Keratinocyte (primary cell): ENCODE measurements at regions not wholly inside any gene's neighbourhood (a gene's known extent, or its start where the extent isn't known, plus 50 kb on each side); places are given as distances from the start of the nearest gene placed in this dataset.

Experiments
- DNase-seq: peaks from one replicate; pipeline ENCODE4 v3.0.0-alpha.2; 2011; ENCODE audit warnings: low read depth, missing footprints, low spot score
- FAIRE-seq: peaks from 2 replicates; lab custom pipeline; 2011; peaks lifted over from hg19 to GRCh38; lab: Jason Lieb, UNC
- H2AFZ ChIP-seq: 2 replicates; pipeline ENCODE4 v1.6.0; 2012; ENCODE audit warnings: low read length, control low read depth, inconsistent platforms; ENCODE audit not compliant: control insufficient read depth
- H3K27ac ChIP-seq: 2 replicates; pipeline ENCODE4 v1.5.1; 2011; ENCODE audit warnings: low read length; ENCODE audit not compliant: control insufficient read depth, insufficient read depth
- H3K27me3 ChIP-seq: 3 replicates; pipeline ENCODE4 v1.6.0; 2011; ENCODE audit warnings: low read length; ENCODE audit not compliant: control insufficient read depth, insufficient read depth; ENCODE audit errors: extremely low read depth
- H3K36me3 ChIP-seq, 2 experiments: 2 replicates in 1 of 2; 3 replicates in 1 of 2; pipeline ENCODE4 v1.5.1; 2011; ENCODE audit warnings: low read length in 2 of 2, mild to moderate bottlenecking in 1 of 2; ENCODE audit not compliant: control insufficient read depth in 2 of 2, insufficient read depth in 2 of 2; ENCODE audit errors: extremely low read depth in 1 of 2
- H3K4me1 ChIP-seq: 3 replicates; pipeline ENCODE4 v1.5.1; 2011; ENCODE audit warnings: low read length; ENCODE audit not compliant: control insufficient read depth, insufficient read depth; ENCODE audit errors: extremely low read depth
- H3K4me2 ChIP-seq: 3 replicates; pipeline ENCODE4 v1.6.0; 2011; ENCODE audit warnings: low read depth, low read length; ENCODE audit not compliant: control insufficient read depth, insufficient read depth; ENCODE audit errors: extremely low read depth
- H3K4me3 ChIP-seq, 3 experiments: fragments of 200-600 bp in 1 of 3; sonication (generic) in 1 of 3; 2 replicates in 2 of 3; 3 replicates in 1 of 3; pipeline ENCODE4 v1.5.1; 2011 to 2016; ENCODE audit warnings: low read length in 3 of 3, mild to moderate bottlenecking in 3 of 3, control low read depth in 2 of 3, inconsistent platforms in 1 of 3, low read depth in 1 of 3, mixed read lengths in 1 of 3, mixed run types in 1 of 3, moderate library complexity in 1 of 3; ENCODE audit not compliant: control insufficient read depth in 2 of 3, insufficient read depth in 2 of 3; ENCODE audit errors: extremely low read depth in 1 of 3
- H3K79me2 ChIP-seq: 2 replicates; pipeline ENCODE4 v1.6.0; 2012; ENCODE audit warnings: low read length; ENCODE audit not compliant: control insufficient read depth, insufficient read depth
- H3K9ac ChIP-seq: 3 replicates; pipeline ENCODE4 v1.6.0; 2011; ENCODE audit warnings: low read length; ENCODE audit not compliant: control insufficient read depth, insufficient read depth; ENCODE audit errors: extremely low read depth
- H3K9me1 ChIP-seq: 3 replicates; pipeline ENCODE4 v1.6.0; 2011; ENCODE audit warnings: low read length; ENCODE audit not compliant: control insufficient read depth, insufficient read depth; ENCODE audit errors: extremely low read depth
- H3K9me3 ChIP-seq: 2 replicates; pipeline ENCODE4 v1.5.1; 2012; ENCODE audit warnings: low read depth, low read length; ENCODE audit not compliant: control insufficient read depth
- H4K20me1 ChIP-seq: 3 replicates; pipeline ENCODE4 v1.6.0; 2011; ENCODE audit warnings: low read length; ENCODE audit not compliant: control insufficient read depth, insufficient read depth; ENCODE audit errors: extremely low read depth
- EZH2 ChIP-seq: IDR thresholded peaks from one replicate; pipeline ENCODE4 v1.6.1; 2012; ENCODE audit warnings: inconsistent platforms, mild to moderate bottlenecking, low read length, moderate library complexity
- dilution Hi-C: fragments of 300-500 bp; cut with MboI; formaldehyde crosslinking; loops from one replicate; pipeline ENCODE4 v1.7.0; 2020; ENCODE audit warnings: low sequenced_read_pairs; ENCODE audit not compliant: extremely low pct_ligation_motif_present
- TF ChIP-seq, protein P1 (sequence below), 3 experiments: IDR thresholded peaks in 1 of 3; conservative IDR thresholded peaks in 1 of 3; optimal IDR thresholded peaks in 1 of 3; 2 replicates in 2 of 3; 3 replicates in 1 of 3; pipeline versions ENCODE3 to v1.5.1; 2011; ENCODE audit warnings: low read length in 3 of 3, mild to moderate bottlenecking in 3 of 3, moderate library complexity in 2 of 3, control low read depth in 1 of 3, inconsistent platforms in 1 of 3; ENCODE audit not compliant: insufficient read depth in 2 of 3; ENCODE audit errors: extremely low read depth in 1 of 3

DNA sequence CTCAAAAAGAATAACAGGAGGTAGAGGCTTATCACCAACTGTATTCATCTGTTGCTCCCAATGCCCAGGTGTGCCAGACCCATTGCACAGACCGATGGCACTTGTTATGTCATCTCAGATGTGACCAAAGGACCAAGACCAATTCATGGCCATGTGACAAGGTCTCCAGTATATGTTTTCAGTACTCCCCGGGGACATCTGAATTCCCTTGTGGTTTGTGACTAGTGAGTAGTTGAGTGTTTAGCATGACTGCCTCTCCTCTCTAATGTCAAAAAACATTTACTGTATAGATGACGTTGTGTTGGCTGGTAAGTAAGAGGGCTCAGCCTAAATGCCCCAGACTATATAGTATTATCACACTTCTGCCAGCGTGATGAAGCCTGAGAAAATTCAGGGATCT lies 202.1 kb upstream of the SMIM30 start:
- TF ChIP-seq, protein P1, sequence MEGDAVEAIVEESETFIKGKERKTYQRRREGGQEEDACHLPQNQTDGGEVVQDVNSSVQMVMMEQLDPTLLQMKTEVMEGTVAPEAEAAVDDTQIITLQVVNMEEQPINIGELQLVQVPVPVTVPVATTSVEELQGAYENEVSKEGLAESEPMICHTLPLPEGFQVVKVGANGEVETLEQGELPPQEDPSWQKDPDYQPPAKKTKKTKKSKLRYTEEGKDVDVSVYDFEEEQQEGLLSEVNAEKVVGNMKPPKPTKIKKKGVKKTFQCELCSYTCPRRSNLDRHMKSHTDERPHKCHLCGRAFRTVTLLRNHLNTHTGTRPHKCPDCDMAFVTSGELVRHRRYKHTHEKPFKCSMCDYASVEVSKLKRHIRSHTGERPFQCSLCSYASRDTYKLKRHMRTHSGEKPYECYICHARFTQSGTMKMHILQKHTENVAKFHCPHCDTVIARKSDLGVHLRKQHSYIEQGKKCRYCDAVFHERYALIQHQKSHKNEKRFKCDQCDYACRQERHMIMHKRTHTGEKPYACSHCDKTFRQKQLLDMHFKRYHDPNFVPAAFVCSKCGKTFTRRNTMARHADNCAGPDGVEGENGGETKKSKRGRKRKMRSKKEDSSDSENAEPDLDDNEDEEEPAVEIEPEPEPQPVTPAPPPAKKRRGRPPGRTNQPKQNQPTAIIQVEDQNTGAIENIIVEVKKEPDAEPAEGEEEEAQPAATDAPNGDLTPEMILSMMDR (optimal IDR thresholded peaks at IDR 0.05 in 1 of 3, IDR thresholded peaks at IDR 0.05 in 1 of 3, conservative IDR thresholded peaks at IDR 0.05 in 1 of 3; ENCODE audit: extremely low read depth in 1 of 3, insufficient read depth in 2 of 3, low read length in 3 of 3), result no peak
- no peak for TF ChIP-seq EZH2
- no peaks in the 10 kb centered on the region for H3K9me3 ChIP-seq
- no peak overlapping the region for H3K27ac ChIP-seq
- no peaks in the 10 kb centered on the region for H3K36me3 ChIP-seq
- H3K27me3 ChIP-seq, result no peaks in the 10 kb centered on the region
- no peak overlapping the region for H3K4me2 ChIP-seq
- no peak overlapping the region for H3K9ac ChIP-seq
- no peak overlapping the region for H2AFZ ChIP-seq
- H3K9me1 ChIP-seq, result no peaks in the 10 kb centered on the region
- H3K4me1 ChIP-seq, result no peaks in the 10 kb centered on the region
- H3K79me2 ChIP-seq, result no peaks in the 10 kb centered on the region
- DNase-seq, result no peak
- dilution Hi-C loops, result no loop called here
- FAIRE-seq, result no peak
- no peaks in the 10 kb centered on the region for H4K20me1 ChIP-seq
- H3K4me3 ChIP-seq, result no peak overlapping the region

DNA sequence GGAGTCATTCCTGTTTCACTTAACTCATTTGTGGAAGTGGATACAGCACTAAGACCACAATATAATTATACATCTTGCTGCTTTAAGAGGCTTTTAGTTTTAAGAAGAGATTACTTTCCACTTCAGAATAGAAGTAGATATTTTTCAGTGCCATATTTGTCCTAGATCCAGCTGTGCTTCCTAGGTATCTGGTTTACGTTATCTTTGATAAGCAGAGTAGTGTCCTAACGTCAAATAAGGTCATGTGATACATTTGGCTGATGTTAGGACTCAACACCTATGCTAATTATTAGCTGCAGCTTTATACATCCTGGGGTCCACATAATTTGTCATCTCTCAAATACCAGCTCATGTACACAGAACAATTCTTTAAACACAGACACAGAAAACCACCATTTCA lies 196.2 kb upstream of the SMIM30 start:
- Histone ChIP-seq H3K9me1 (no peaks in the 10 kb centered on the region), H3K4me2 (no peak overlapping the region), H4K20me1 (no peaks in the 10 kb centered on the region), H2AFZ (no peak overlapping the region), H3K4me1 (no peaks in the 10 kb centered on the region), H3K4me3 (no peak overlapping the region), H3K9me3 (no peaks in the 10 kb centered on the region), H3K36me3 (no peaks in the 10 kb centered on the region), H3K79me2 (no peaks in the 10 kb centered on the region), H3K27ac (no peak overlapping the region), H3K27me3 (no peaks in the 10 kb centered on the region), H3K9ac (no peak overlapping the region)
- DNase-seq, result no peak
- dilution Hi-C loops, result no loop called here
- FAIRE-seq, result peak; percentile 29
- TF ChIP-seq, protein P1 (optimal IDR thresholded peaks at IDR 0.05 in 1 of 3, IDR thresholded peaks at IDR 0.05 in 1 of 3, conservative IDR thresholded peaks at IDR 0.05 in 1 of 3; ENCODE audit: extremely low read depth in 1 of 3, insufficient read depth in 2 of 3, low read length in 3 of 3), result no peak
- no peak for TF ChIP-seq EZH2
